Mesothelial cell of epicardium (in vitro differentiated cells): ENCODE measurements at regions not wholly inside any gene's neighbourhood (a gene's known extent, or its start where the extent isn't known, plus 50 kb on each side); places are given as distances from the start of the nearest gene placed in this dataset.

Source experiments
- DNase-seq, 2 experiments: peaks; one replicate each; pipeline ENCODE4 v3.0.0; 2021; ENCODE audit warnings: low spot score in 2 of 2; ENCODE audit not compliant: unreplicated experiment in 2 of 2
- H3K27ac Mint-ChIP-seq: 2 replicates; pipeline ENCODE4 v1.8.0; 2021; ENCODE audit warnings: mixed read lengths
- H3K27me3 Mint-ChIP-seq: 2 replicates; pipeline ENCODE4 v1.8.0; 2021; ENCODE audit warnings: low read depth, mixed read lengths
- H3K36me3 Mint-ChIP-seq: 2 replicates; pipeline ENCODE4 v1.8.0; 2021; ENCODE audit warnings: mixed read lengths
- H3K4me1 Mint-ChIP-seq: 2 replicates; pipeline ENCODE4 v1.8.0; 2021; ENCODE audit warnings: mixed read lengths
- H3K4me3 Mint-ChIP-seq: 2 replicates; pipeline ENCODE4 v1.8.0; 2021; ENCODE audit warnings: mild to moderate bottlenecking, moderate library complexity, mixed read lengths
- H3K9me3 Mint-ChIP-seq: 2 replicates; pipeline ENCODE4 v1.8.0; 2021; ENCODE audit warnings: mixed read lengths
- CTCF ChIP-seq: fragments of 200-600 bp; sonication (generic); IDR thresholded peaks from one replicate; pipeline ENCODE4 v1.5.0; 2021; ENCODE audit warnings: antibody characterized with exemption; ENCODE audit not compliant: unreplicated experiment

- no peak for DNase-seq
- H3K27ac Mint-ChIP-seq: no peak overlapping the region
- H3K27me3 Mint-ChIP-seq: peaks cover 53% of the 10 kb centered on the region
- TF ChIP-seq CTCF: no peak
- no peak overlapping the region for H3K4me3 Mint-ChIP-seq
- no peaks in the 10 kb centered on the region for H3K9me3 Mint-ChIP-seq
- H3K4me1 Mint-ChIP-seq: no peaks in the 10 kb centered on the region
- no peaks in the 10 kb centered on the region for H3K36me3 Mint-ChIP-seq
These were observed 405.0 kb upstream of the POU3F1 start for GRCh38 chr1:38451541-38451993.

GRCh38 chr1:38448893-38449292 is 402.3 kb upstream of the POU3F1 start:
- DNase-seq: no peak
- Mint-ChIP-seq H3K9me3 (no peaks in the 10 kb centered on the region), H3K4me3 (no peak overlapping the region), H3K36me3 (no peaks in the 10 kb centered on the region), H3K27me3 (peaks cover 59% of the 10 kb centered on the region), H3K4me1 (no peaks in the 10 kb centered on the region), H3K27ac (no peak overlapping the region)
- no peak for TF ChIP-seq CTCF

GRCh38 chr1:38446936-38447335 is 400.3 kb upstream of the POU3F1 start:
- no peak overlapping the region for H3K27ac Mint-ChIP-seq
- no peaks in the 10 kb centered on the region for H3K4me1 Mint-ChIP-seq
- no peak for DNase-seq
- peaks cover 8% of the 10 kb centered on the region for H3K9me3 Mint-ChIP-seq
- peaks cover 56% of the 10 kb centered on the region for H3K27me3 Mint-ChIP-seq
- H3K36me3 Mint-ChIP-seq: no peaks in the 10 kb centered on the region
- TF ChIP-seq CTCF: no peak
- H3K4me3 Mint-ChIP-seq: no peak overlapping the region

GRCh38 chr1:38444770-38445442 is 398.3 kb upstream of the POU3F1 start:
- H3K4me1 Mint-ChIP-seq: no peaks in the 10 kb centered on the region
- TF ChIP-seq CTCF: no peak
- DNase-seq: no peak
- no peak overlapping the region for H3K4me3 Mint-ChIP-seq
- peaks cover 25% of the 10 kb centered on the region for H3K9me3 Mint-ChIP-seq
- peaks cover 65% of the 10 kb centered on the region for H3K27me3 Mint-ChIP-seq
- H3K27ac Mint-ChIP-seq: no peak overlapping the region
- H3K36me3 Mint-ChIP-seq: no peaks in the 10 kb centered on the region

GRCh38 chr1:38444311-38444710 is 397.7 kb upstream of the POU3F1 start:
- no peak for DNase-seq
- Mint-ChIP-seq H3K27ac (no peak overlapping the region), H3K36me3 (no peaks in the 10 kb centered on the region), H3K4me1 (no peaks in the 10 kb centered on the region), H3K4me3 (no peak overlapping the region), H3K9me3 (peaks cover 26% of the 10 kb centered on the region), H3K27me3 (peaks cover 65% of the 10 kb centered on the region)
- TF ChIP-seq CTCF: no peak
